Left lung (tissue), 4 donors: ENCODE measurements at regions not wholly inside any gene's neighbourhood (a gene's known extent, or its start where the extent isn't known, plus 50 kb on each side); places are given as distances from the start of the nearest gene placed in this dataset.

ENCODE experiments used
- ATAC-seq: fragments of 200-7000 bp; cut with Tn5 transposase; one replicate; pipeline ENCODE4 v1.9.1; 2020; ENCODE audit warnings: moderate library complexity
- DNase-seq, 4 donors: peaks; one replicate each; pipeline ENCODE4 v3.0.0-alpha.2; 2013 to 2020
- H3K27ac ChIP-seq, 2 donors: fragments of 200-600 bp; sonication (generic) in 1 of 2; one replicate each; pipeline versions ENCODE4 v1.5.0 to v1.8.0; 2020 to 2021
- H3K27me3 ChIP-seq, 2 donors: fragments of 200-600 bp; sonication (generic) in 1 of 2; one replicate each; pipeline versions ENCODE4 v1.5.0 to v1.8.0; 2020 to 2021
- H3K36me3 ChIP-seq, 2 donors: fragments of 200-600 bp; sonication (generic) in 1 of 2; one replicate each; pipeline versions ENCODE4 v1.5.0 to v1.8.0; 2020 to 2021
- H3K4me1 ChIP-seq, 2 donors: fragments of 200-600 bp; one replicate each; pipeline ENCODE4 v1.8.0; 2021
- H3K4me3 ChIP-seq, 2 donors: fragments of 200-600 bp; sonication (generic) in 1 of 2; one replicate each; pipeline versions ENCODE4 v1.5.0 to v1.8.0; 2020 to 2021; ENCODE audit warnings: mild to moderate bottlenecking in 1 of 2
- H3K9me3 ChIP-seq, 2 donors: fragments of 200-600 bp; sonication (generic) in 1 of 2; one replicate each; pipeline versions ENCODE4 v1.5.0 to v1.8.0; 2020 to 2021
- CTCF ChIP-seq, 2 donors: fragments of 200-600 bp; sonication (generic) in 1 of 2; IDR thresholded peaks; one replicate each; pipeline versions ENCODE4 v1.5.0 to v1.8.0; 2021; ENCODE audit warnings: antibody characterized with exemption in 2 of 2
- intact Hi-C, 2 donors: fragments of 100-400 bp; cut with DNase I; formaldehyde crosslinking; loops; one replicate each; pipeline versions ENCODE4 v1.11.2 to v1.14.2; 2022
- donor health status: DM: no; HTN: yes; CAD: no.
- donor health status: DM: no; HTN: no; CAD: no.

- Histone ChIP-seq H3K4me1 (peaks cover 0 to 16% of the 10 kb centered on the region in 2 donors), H3K9me3 (no peaks in the 10 kb centered on the region), H3K36me3 (no peaks in the 10 kb centered on the region), H3K4me3 (no peak overlapping the region), H3K27ac (no peak overlapping the region), H3K27me3 (no peaks in the 10 kb centered on the region)
- ATAC-seq (no peak), DNase-seq (no peak)
- no peak for TF ChIP-seq CTCF (IDR thresholded peaks at IDR 0.05)
- intact Hi-C loops = no loop called here
These were observed 191.8 kb downstream of the BCOR start for GRCh38 chrX:39905946-39906345.

GRCh38 chrX:39907964-39908661, 189.6 kb downstream of the BCOR start:
- DNase-seq (peak in 3 of 4 donors; percentile 69 to 85 (median 70)), ATAC-seq (peak; percentile 90)
- Histone ChIP-seq H3K4me3 (no peak overlapping the region), H3K36me3 (no peaks in the 10 kb centered on the region), H3K27ac (peak overlapping the region in 1 of 2 donors; percentile 37), H3K9me3 (no peaks in the 10 kb centered on the region), H3K4me1 (peaks cover 0 to 16% of the 10 kb centered on the region in 2 donors), H3K27me3 (no peaks in the 10 kb centered on the region)
- intact Hi-C loops = no loop called here
- TF ChIP-seq CTCF (IDR thresholded peaks at IDR 0.05) = no peak

GRCh38 chrX:39909996-39910395, 187.8 kb downstream of the BCOR start:
- Histone ChIP-seq H3K27ac (no peak overlapping the region), H3K9me3 (no peaks in the 10 kb centered on the region), H3K27me3 (no peaks in the 10 kb centered on the region), H3K36me3 (no peaks in the 10 kb centered on the region), H3K4me1 (peaks cover 0 to 16% of the 10 kb centered on the region in 2 donors), H3K4me3 (no peak overlapping the region)
- ATAC-seq (no peak), DNase-seq (no peak)
- no peak for TF ChIP-seq CTCF (IDR thresholded peaks at IDR 0.05)
- intact Hi-C loops = no loop called here

- DNase-seq (no peak), ATAC-seq (no peak)
- Histone ChIP-seq H3K27ac (no peak overlapping the region), H3K9me3 (no peaks in the 10 kb centered on the region), H3K4me1 (peaks cover 0 to 14% of the 10 kb centered on the region in 2 donors), H3K36me3 (no peaks in the 10 kb centered on the region), H3K4me3 (no peak overlapping the region), H3K27me3 (no peaks in the 10 kb centered on the region)
- no peak for TF ChIP-seq CTCF (IDR thresholded peaks at IDR 0.05)
- intact Hi-C loops = no loop called here
These were observed 187.1 kb downstream of the BCOR start for GRCh38 chrX:39910651-39911050.

- DNase-seq = no peak
- Histone ChIP-seq H3K27ac (no peak overlapping the region), H3K36me3 (no peaks in the 10 kb centered on the region), H3K4me1 (peaks cover 0 to 9% of the 10 kb centered on the region in 2 donors), H3K4me3 (no peak overlapping the region), H3K27me3 (no peaks in the 10 kb centered on the region), H3K9me3 (no peaks in the 10 kb centered on the region)
- intact Hi-C loops = no loop called here
- no peak for ATAC-seq
- TF ChIP-seq CTCF (IDR thresholded peaks at IDR 0.05) = no peak
These were observed 186.4 kb downstream of the BCOR start for GRCh38 chrX:39911278-39911897.
